Cardiac fibroblast (primary cell): ENCODE measurements at regions not wholly inside any gene's neighbourhood (a gene's known extent, or its start where the extent isn't known, plus 50 kb on each side); places are given as distances from the start of the nearest gene placed in this dataset.

Source experiments
- DNase-seq, 2 donors: peaks; one replicate each; pipeline versions ENCODE4 v3.0.0 to v3.0.0-alpha.2; 2010; ENCODE audit warnings: low read depth in 2 of 2
- H3K4me3 ChIP-seq, 2 donors: replicated peaks in 1 of 2; 1 replicate in 1 of 2; 2 replicates in 1 of 2; pipeline ENCODE4 v1.5.1; 2011; ENCODE audit warnings: low read depth in 2 of 2, low read length in 2 of 2, mild to moderate bottlenecking in 2 of 2, moderate library complexity in 1 of 2
- TF ChIP-seq, protein P1 (sequence below): IDR thresholded peaks from one replicate; pipeline ENCODE4 v1.5.1; 2011; ENCODE audit warnings: low read depth, mild to moderate bottlenecking, low read length, inconsistent platforms

DNA sequence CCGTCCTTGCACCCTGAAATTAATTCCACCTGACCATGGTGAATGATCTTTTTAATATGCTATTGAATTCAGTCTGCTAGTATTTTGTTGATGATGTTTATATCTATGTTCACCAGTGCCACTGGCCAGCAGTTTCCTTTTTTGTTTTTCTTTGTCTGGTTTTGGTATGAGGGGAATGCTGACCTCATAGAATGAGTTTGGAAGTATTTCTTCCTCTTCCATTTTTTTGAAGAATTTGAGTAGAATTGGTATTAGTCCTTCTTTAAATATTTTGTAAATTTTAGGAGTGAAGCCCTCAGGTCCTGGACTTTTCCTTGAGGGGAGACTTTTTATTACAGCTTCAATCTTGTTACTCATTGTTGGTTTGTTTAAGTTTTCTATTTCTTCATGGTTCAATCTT lies 231.6 kb downstream of the MRPL39 start:
- H3K4me3 ChIP-seq = no peak overlapping the region
- peak; percentile 23 to 73 for DNase-seq
- TF ChIP-seq, protein P1, sequence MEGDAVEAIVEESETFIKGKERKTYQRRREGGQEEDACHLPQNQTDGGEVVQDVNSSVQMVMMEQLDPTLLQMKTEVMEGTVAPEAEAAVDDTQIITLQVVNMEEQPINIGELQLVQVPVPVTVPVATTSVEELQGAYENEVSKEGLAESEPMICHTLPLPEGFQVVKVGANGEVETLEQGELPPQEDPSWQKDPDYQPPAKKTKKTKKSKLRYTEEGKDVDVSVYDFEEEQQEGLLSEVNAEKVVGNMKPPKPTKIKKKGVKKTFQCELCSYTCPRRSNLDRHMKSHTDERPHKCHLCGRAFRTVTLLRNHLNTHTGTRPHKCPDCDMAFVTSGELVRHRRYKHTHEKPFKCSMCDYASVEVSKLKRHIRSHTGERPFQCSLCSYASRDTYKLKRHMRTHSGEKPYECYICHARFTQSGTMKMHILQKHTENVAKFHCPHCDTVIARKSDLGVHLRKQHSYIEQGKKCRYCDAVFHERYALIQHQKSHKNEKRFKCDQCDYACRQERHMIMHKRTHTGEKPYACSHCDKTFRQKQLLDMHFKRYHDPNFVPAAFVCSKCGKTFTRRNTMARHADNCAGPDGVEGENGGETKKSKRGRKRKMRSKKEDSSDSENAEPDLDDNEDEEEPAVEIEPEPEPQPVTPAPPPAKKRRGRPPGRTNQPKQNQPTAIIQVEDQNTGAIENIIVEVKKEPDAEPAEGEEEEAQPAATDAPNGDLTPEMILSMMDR = no peak

DNA sequence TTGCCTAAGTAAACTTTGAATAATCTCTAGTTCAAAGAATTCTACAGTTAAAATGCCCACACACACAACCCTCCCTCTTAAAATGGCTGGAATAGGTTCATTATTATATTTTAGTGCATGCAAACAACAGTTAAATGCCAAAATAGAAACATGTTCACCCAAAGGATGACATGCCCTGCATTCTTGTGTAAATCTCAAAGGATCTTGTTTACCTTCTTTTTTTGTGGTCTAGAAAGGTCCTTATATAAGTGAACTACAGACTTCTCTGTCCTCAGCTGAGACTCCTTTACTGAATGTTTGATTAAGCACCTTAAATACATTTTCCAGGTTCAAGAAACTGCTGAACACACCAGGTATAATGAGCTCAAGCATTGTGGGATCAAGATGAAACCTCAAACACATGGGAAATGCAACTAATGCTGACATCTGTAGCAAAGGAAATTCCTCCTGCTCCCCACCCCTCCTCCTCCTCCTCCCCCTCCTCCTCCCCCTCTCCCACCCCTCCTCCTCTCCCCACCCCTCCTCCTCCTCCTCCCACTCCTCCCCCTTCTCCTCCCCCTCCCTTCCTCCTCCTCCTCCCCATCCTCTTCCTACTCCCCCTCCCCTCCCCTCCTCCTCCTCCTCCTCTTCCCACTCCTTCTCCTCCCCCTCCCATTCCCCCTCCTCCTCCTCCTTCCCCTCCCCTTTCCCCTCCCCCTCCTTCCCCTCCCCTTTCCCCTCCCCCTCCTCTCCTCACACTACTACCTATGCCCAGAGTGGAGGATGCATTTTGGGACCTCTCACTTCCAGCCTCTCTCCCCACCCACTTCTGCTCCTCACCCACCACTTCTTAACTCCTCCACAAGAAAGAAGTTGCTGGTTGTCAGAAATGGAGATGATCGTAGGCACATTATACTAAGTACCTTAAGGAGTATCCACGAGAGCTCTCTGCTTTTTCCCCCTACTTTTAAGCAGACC lies 233.9 kb downstream of the MRPL39 start:
- H3K4me3 ChIP-seq = no peak overlapping the region
- TF ChIP-seq, protein P1 = no peak
- peak in 1 of 2 donors; percentile 17 for DNase-seq

DNA sequence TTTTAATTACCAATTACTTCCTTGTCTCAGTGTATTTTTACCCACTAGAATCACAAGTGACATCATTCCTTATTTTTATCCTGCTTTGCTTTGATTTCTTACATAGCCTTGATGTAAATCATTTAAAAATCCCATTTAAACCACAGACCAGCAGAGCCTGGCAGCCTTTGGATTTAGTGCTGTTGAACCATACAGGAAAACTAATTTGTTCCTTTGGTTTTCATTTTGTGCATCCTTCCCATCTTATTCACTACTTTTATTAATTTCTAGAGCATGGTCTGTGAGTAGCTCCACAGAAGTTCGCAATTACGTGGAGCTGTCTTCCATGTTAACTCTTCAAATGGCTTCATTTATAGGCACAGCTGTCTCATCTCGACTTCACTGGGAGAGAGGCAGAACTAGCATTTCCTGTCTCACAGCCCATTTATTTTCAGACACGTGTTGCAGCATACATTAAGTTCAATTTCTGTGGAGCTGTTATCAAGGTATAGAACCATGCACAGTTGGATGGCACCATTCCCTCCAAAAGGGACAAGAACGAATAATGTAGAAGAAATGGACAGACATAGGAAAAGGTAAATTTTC lies 235.3 kb downstream of the MRPL39 start:
- no peak overlapping the region for H3K4me3 ChIP-seq
- no peak for DNase-seq
- TF ChIP-seq, protein P1 = no peak

DNA sequence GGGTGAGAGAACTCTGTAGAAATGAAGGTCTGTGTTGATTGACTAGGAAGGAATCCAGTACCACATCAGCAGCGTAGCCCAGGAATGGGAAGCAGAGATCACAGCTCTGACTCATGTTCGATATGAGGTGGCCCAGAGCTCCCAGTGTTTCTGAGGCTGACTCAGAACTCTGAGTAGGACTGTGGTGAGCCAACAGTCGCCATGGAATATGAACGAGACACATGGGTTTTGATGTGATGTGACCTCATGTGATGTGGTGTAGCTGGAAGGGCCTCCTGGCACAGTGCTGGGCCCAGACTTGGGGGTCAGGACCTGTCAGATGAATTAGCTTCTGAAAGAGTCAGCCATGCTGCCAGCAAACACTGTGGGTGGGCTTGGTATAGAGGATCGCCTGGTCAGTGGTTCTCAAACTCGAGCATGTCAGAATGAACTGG lies 237.0 kb downstream of the MRPL39 start:
- TF ChIP-seq, protein P1 = no peak
- peak; percentile 82 to 97 for DNase-seq
- no peak overlapping the region for H3K4me3 ChIP-seq

DNA sequence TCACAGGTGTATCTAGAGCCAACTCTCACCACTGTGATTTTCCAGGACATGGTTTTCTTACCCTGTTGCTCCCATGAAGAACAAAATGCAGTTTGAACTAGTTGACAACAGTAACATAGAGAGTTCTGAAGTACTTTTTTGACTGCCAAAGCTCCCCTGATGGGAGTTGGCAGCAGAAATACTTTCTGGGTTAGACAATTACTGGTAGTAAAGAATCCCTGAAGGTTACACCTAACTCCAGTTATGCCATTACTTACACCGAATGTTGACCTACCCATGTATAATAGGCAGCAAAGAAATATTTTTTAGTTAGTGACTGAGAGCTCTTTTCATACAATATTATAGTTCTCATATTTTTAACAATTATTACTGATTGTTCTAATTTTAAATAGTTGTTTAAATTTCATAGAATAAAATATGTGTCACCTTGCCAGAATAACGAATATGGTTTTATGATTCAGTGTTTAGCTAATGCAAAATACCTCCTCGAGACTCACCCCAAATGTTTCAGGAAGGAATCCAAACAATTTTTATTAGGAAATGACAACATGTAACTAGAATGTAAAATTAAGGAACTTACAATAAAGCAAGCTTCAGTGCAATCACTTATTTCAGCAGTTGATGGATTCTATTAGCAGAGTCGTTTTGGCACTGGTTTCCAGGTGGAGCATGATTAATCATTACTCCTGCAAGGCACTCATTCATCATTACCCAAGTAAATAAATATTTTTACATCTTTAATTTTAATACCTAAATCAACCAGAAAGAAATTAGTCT lies 237.6 kb downstream of the MRPL39 start:
- H3K4me3 ChIP-seq = no peak overlapping the region
- DNase-seq = peak; percentile 47 to 79
- TF ChIP-seq, protein P1 = no peak

DNA sequence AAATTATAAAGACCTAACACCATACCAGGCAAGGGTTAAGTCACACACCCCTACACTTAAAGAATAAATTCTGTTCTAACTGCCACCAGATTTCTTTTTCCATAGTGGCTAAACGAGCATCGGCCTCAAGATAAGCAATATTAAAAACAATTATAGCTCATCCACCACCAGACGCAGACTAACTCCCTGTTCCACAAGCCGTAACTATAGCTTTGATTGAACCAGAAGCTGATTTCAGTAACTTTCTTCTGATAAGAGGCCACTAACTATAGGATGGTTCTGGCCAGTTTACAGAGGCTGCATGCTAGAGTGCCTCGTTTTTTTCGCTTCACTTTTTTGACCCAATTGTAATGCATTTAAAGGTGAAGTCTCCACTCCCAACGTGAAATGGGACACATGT lies 238.8 kb downstream of the MRPL39 start:
- TF ChIP-seq, protein P1 = no peak
- DNase-seq = no peak
- no peak overlapping the region for H3K4me3 ChIP-seq
